ENCODE measurements at regions not wholly inside any gene's neighbourhood (a gene's known extent, or its start where the extent isn't known, plus 50 kb on each side); places are given as distances from the start of the nearest gene placed in this dataset.

GRCh38 chr14:79989990-79990389, 221.3 kb downstream of the DIO2 start:
- TF ChIP-seq CTCF (conservative IDR thresholded peaks at IDR 0.05), result no peak
- Histone ChIP-seq H3K27me3 (ENCODE audit: control insufficient read depth, insufficient read depth, low read length, poor library complexity, severe bottlenecking) (peaks cover 61% of the 10 kb centered on the region), H3K4me1 (ENCODE audit: control insufficient read depth, insufficient read depth, low read length) (peaks cover 3% of the 10 kb centered on the region), H3K9me3 (ENCODE audit: control insufficient read depth, low read length) (no peaks in the 10 kb centered on the region), H3K27ac (ENCODE audit: low read depth, low read length) (no peak overlapping the region), H3K9ac (ENCODE audit: extremely low read depth, low read length, poor library complexity, severe bottlenecking) (no peak overlapping the region), H3K36me3 (ENCODE audit: control insufficient read depth, insufficient read depth, low read length) (no peaks in the 10 kb centered on the region), H3K4me3 (ENCODE audit: low read length) (no peak overlapping the region)
- Mint-ChIP-seq H3K9me3 (no peaks in the 10 kb centered on the region), H3K4me1 (peaks cover 5% of the 10 kb centered on the region), H3K4me3 (no peak overlapping the region), H3K27ac (no peak overlapping the region), H3K27me3 (ENCODE audit: insufficient read depth) (peaks cover 74% of the 10 kb centered on the region), H3K36me3 (ENCODE audit: low read depth) (no peaks in the 10 kb centered on the region)
- no peak for DNase-seq
- 94 to 100% methylated on average over 1 to 2 of the region's 2 CpGs for WGBS, 2 experiments (ENCODE audit: insufficient coverage in 1 of 2, insufficient read length in 1 of 2)

- Histone ChIP-seq H3K4me3 (ENCODE audit: low read length) (no peak overlapping the region), H3K36me3 (ENCODE audit: control insufficient read depth, insufficient read depth, low read length) (no peaks in the 10 kb centered on the region), H3K9me3 (ENCODE audit: control insufficient read depth, low read length) (no peaks in the 10 kb centered on the region), H3K27ac (ENCODE audit: low read depth, low read length) (no peak overlapping the region), H3K27me3 (ENCODE audit: control insufficient read depth, insufficient read depth, low read length, poor library complexity, severe bottlenecking) (peaks cover 31% of the 10 kb centered on the region), H3K9ac (ENCODE audit: extremely low read depth, low read length, poor library complexity, severe bottlenecking) (no peak overlapping the region), H3K4me1 (ENCODE audit: control insufficient read depth, insufficient read depth, low read length) (no peaks in the 10 kb centered on the region)
- H3K4me3 Mint-ChIP-seq, result no peak overlapping the region
- WGBS, 2 experiments (ENCODE audit: insufficient coverage in 1 of 2, insufficient read length in 1 of 2), result no CpG with 5 or more reads among the region's 1 CpG
- H3K27me3 Mint-ChIP-seq (ENCODE audit: insufficient read depth), result peaks cover 46% of the 10 kb centered on the region
- no peaks in the 10 kb centered on the region for H3K9me3 Mint-ChIP-seq
- peaks cover 7% of the 10 kb centered on the region for H3K4me1 Mint-ChIP-seq
- no peak overlapping the region for H3K27ac Mint-ChIP-seq
- TF ChIP-seq CTCF (conservative IDR thresholded peaks at IDR 0.05), result no peak
- no peaks in the 10 kb centered on the region for H3K36me3 Mint-ChIP-seq (ENCODE audit: low read depth)
- no peak for DNase-seq
Measured at GRCh38 chr14:79986251-79986650, 225.1 kb downstream of the DIO2 start.

- H3K4me1 Mint-ChIP-seq, result peaks cover 14% of the 10 kb centered on the region
- Histone ChIP-seq H3K9me3 (ENCODE audit: control insufficient read depth, low read length) (no peaks in the 10 kb centered on the region), H3K4me1 (ENCODE audit: control insufficient read depth, insufficient read depth, low read length) (no peaks in the 10 kb centered on the region), H3K4me3 (ENCODE audit: low read length) (no peak overlapping the region), H3K9ac (ENCODE audit: extremely low read depth, low read length, poor library complexity, severe bottlenecking) (no peak overlapping the region), H3K27me3 (ENCODE audit: control insufficient read depth, insufficient read depth, low read length, poor library complexity, severe bottlenecking) (peaks cover 19% of the 10 kb centered on the region), H3K36me3 (ENCODE audit: control insufficient read depth, insufficient read depth, low read length) (no peaks in the 10 kb centered on the region), H3K27ac (ENCODE audit: low read depth, low read length) (no peak overlapping the region)
- no peak for TF ChIP-seq CTCF (conservative IDR thresholded peaks at IDR 0.05)
- WGBS, 2 experiments (ENCODE audit: insufficient coverage in 1 of 2, insufficient read length in 1 of 2), result 71% methylated on average over 1 of the region's 1 CpG; no CpG with 5 or more reads in 1 of the 2 experiments
- H3K4me3 Mint-ChIP-seq, result no peak overlapping the region
- no peaks in the 10 kb centered on the region for H3K9me3 Mint-ChIP-seq
- no peaks in the 10 kb centered on the region for H3K36me3 Mint-ChIP-seq (ENCODE audit: low read depth)
- no peak overlapping the region for H3K27ac Mint-ChIP-seq
- DNase-seq, result no peak
- H3K27me3 Mint-ChIP-seq (ENCODE audit: insufficient read depth), result peaks cover 11% of the 10 kb centered on the region
Measured at GRCh38 chr14:79972230-79972629, 239.1 kb downstream of the DIO2 start.

Data from endodermal cell (in vitro differentiated cells).